Heart left ventricle (tissue), 16 donors: ENCODE measurements at regions not wholly inside any gene's neighbourhood (a gene's known extent, or its start where the extent isn't known, plus 50 kb on each side); places are given as distances from the start of the nearest gene placed in this dataset.

Source experiments
- ATAC-seq, 4 donors: fragments of 200-7000 bp; cut with Tn5 transposase; one replicate each; pipeline ENCODE4 v1.9.1; 2020 to 2022; ENCODE audit warnings: moderate library complexity in 4 of 4, mild to moderate bottlenecking in 3 of 4, moderate number of reproducible peaks in 1 of 4
- DNase-seq, 5 donors: peaks; one replicate each; pipeline ENCODE4 v3.0.0-alpha.2; 2020
- H3K27ac ChIP-seq, 12 donors: fragments of 200-600 bp; sonication (generic) in 4 of 12; one replicate each; pipeline versions ENCODE4 v1.5.0 to v1.8.0; 2016 to 2022; ENCODE audit warnings: mild to moderate bottlenecking in 2 of 12
- H3K27me3 ChIP-seq, 9 donors: fragments of 200-600 bp; sonication (generic) in 2 of 9; one replicate each; pipeline versions ENCODE4 v1.5.1 to v1.8.0; 2016 to 2022; ENCODE audit warnings: mild to moderate bottlenecking in 3 of 9
- H3K36me3 ChIP-seq, 9 donors: fragments of 200-600 bp; sonication (generic) in 2 of 9; one replicate each; pipeline versions ENCODE4 v1.5.0 to v1.8.0; 2018 to 2022; ENCODE audit warnings: mild to moderate bottlenecking in 2 of 9
- H3K4me1 ChIP-seq, 12 donors: fragments of 200-600 bp; sonication (generic) in 4 of 12; one replicate each; pipeline versions ENCODE4 v1.5.0 to v1.8.0; 2016 to 2022; ENCODE audit warnings: mild to moderate bottlenecking in 3 of 12
- H3K4me3 ChIP-seq, 12 donors: fragments of 200-600 bp; sonication (generic) in 4 of 12; one replicate each; pipeline versions ENCODE4 v1.5.0 to v1.8.0; 2017 to 2022; ENCODE audit warnings: mild to moderate bottlenecking in 9 of 12, moderate library complexity in 4 of 12
- H3K9me3 ChIP-seq, 12 donors: fragments of 200-600 bp; sonication (generic) in 4 of 12; one replicate each; pipeline versions ENCODE4 v1.5.0 to v1.8.0; 2016 to 2022; ENCODE audit warnings: mild to moderate bottlenecking in 1 of 12
- CTCF ChIP-seq, 12 donors: fragments of 200-600 bp; sonication (generic) in 4 of 12; IDR thresholded peaks; one replicate each; pipeline versions ENCODE4 v1.5.0 to v1.8.0; 2018 to 2022; ENCODE audit warnings: antibody characterized with exemption in 12 of 12, mild to moderate bottlenecking in 5 of 12
- POLR2A ChIP-seq, 2 donors: fragments of 450-650 bp; IDR thresholded peaks; one replicate each; pipeline ENCODE4 v1.6.1; 2017; ENCODE audit warnings: antibody characterized with exemption in 2 of 2, mild to moderate bottlenecking in 2 of 2, moderate library complexity in 2 of 2
- WGBS, 4 donors: extraction: QIAGEN DNeasy Blood & Tissue Kit in 2 of 4; methylation state at CpG; one replicate each; pipeline versions ENCODE4 v1.1.5 to v1.1.7; 2013 to 2018; 5-methylcytosine and 5-hydroxymethylcytosine counted together
- intact Hi-C, 10 donors: fragments of 100-400 bp; cut with DNase I; formaldehyde crosslinking; loops; one replicate each; pipeline versions ENCODE4 v1.11.1 to v1.14.2; 2022
- donor health status: ischemic (EF 13 %, LVEDD 7.1; RV severe dilation, severe dysfunction).
- donor health status: healthy with polysubstance abuse.
- donor health status: DM: no; HTN: yes; CAD: no.
- donor health status: DM: no; HTN: no; CAD: no.
- donor health status: ischemic (EF 25% LVEDD 6.9; RV normal size, moderate dysfunction).
- donor health status: ischemic (EF 25% LVEDD 5.7; RV mildly dilated, moderate dysfunction).
- donor health status: healthy.
- donor health status: DM: yes; HTN: yes; CAD: no.
- donor health status: ischemic (EF 35%, LVEDD 5.7; RV mildly dilated, moderate dysfunction).
- donor health status: nonischemic (EF 11% LVEDD 7.7; RV severe dilation, severe dysfunction).
- donor health status: DM: yes; HTN: yes; CAD: no.
- donor health status: PGD.
- donor health status: ischemic (EF 29% LVEDD 5.4; RV normal size, mild dysfunction).
- donor health status: nonischemic (EF 23%, LVEDD 6.1; RV moderate dilation, normal function).

- no peaks in the 10 kb centered on the region for H3K27me3 ChIP-seq
- H3K4me3 ChIP-seq: no peak overlapping the region
- H3K4me1 ChIP-seq: no peaks in the 10 kb centered on the region
- H3K27ac ChIP-seq: no peak overlapping the region
- no peak for ATAC-seq
- 70 to 76% (median 73%) methylated on average over 2 of the region's 2 CpGs for WGBS, 4 donors
- intact Hi-C loops: no loop called here
- H3K9me3 ChIP-seq: peaks cover 0 to 10% (median 0%) of the 10 kb centered on the region in 12 donors
- H3K36me3 ChIP-seq: no peaks in the 10 kb centered on the region
- no peak for DNase-seq
- TF ChIP-seq POLR2A (IDR thresholded peaks at IDR 0.05): no peak
- no peak for TF ChIP-seq CTCF (IDR thresholded peaks at IDR 0.05)
These were observed 295.1 kb downstream of the FOXG1 start for GRCh38 chr14:29061702-29062101.

- intact Hi-C loops: no loop called here
- no peak for DNase-seq
- 64 to 75% (median 66%) methylated on average over 6 of the region's 6 CpGs for WGBS, 4 donors
- Histone ChIP-seq H3K27ac (no peak overlapping the region), H3K27me3 (no peaks in the 10 kb centered on the region), H3K9me3 (peaks cover 0 to 10% (median 0%) of the 10 kb centered on the region in 12 donors), H3K4me1 (no peaks in the 10 kb centered on the region), H3K36me3 (no peaks in the 10 kb centered on the region), H3K4me3 (no peak overlapping the region)
- no peak for TF ChIP-seq POLR2A (IDR thresholded peaks at IDR 0.05)
- no peak for TF ChIP-seq CTCF (IDR thresholded peaks at IDR 0.05)
- no peak for ATAC-seq
These were observed 295.9 kb downstream of the FOXG1 start for GRCh38 chr14:29062466-29062865.

DNA sequence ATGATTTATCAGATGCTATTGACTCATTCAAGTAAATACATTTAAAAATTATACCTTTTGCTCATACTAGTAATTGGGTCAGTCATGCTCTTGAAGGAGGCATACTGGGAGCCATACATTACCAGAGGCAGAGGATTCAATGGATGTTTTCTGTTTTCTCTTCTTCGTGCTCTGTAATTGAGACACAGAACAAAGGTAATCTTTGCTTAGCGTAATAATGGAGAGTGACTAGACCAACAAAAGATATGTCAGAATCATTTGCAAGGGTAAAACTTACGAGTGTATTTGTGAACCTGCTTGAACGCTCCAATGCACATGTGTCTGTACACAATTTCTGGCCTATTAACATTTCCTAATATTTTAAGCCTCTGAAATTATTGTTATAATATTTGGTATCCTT lies 296.4 kb downstream of the FOXG1 start:
- Histone ChIP-seq H3K27ac (no peak overlapping the region), H3K9me3 (peaks cover 0 to 10% (median 0%) of the 10 kb centered on the region in 12 donors), H3K27me3 (no peaks in the 10 kb centered on the region), H3K36me3 (no peaks in the 10 kb centered on the region), H3K4me1 (no peaks in the 10 kb centered on the region), H3K4me3 (no peak overlapping the region)
- TF ChIP-seq CTCF (IDR thresholded peaks at IDR 0.05) (no peak), POLR2A (IDR thresholded peaks at IDR 0.05) (no peak)
- ATAC-seq (no peak), DNase-seq (no peak)
- 76 to 82% (median 79%) methylated on average over 4 of the region's 4 CpGs for WGBS, 4 donors
- intact Hi-C loops: no loop called here

GRCh38 chr14:29064305-29064900 lies 297.8 kb downstream of the FOXG1 start:
- H3K9me3 ChIP-seq: peaks cover 0 to 10% (median 0%) of the 10 kb centered on the region in 12 donors
- no peak overlapping the region for H3K27ac ChIP-seq
- intact Hi-C loops: no loop called here
- WGBS, 4 donors: 48 to 64% (median 55%) methylated on average over 3 of the region's 3 CpGs
- no peak for ATAC-seq
- no peak for DNase-seq
- no peaks in the 10 kb centered on the region for H3K36me3 ChIP-seq
- H3K4me1 ChIP-seq: no peaks in the 10 kb centered on the region
- H3K4me3 ChIP-seq: no peak overlapping the region
- TF ChIP-seq POLR2A (IDR thresholded peaks at IDR 0.05): no peak
- H3K27me3 ChIP-seq: no peaks in the 10 kb centered on the region

DNA sequence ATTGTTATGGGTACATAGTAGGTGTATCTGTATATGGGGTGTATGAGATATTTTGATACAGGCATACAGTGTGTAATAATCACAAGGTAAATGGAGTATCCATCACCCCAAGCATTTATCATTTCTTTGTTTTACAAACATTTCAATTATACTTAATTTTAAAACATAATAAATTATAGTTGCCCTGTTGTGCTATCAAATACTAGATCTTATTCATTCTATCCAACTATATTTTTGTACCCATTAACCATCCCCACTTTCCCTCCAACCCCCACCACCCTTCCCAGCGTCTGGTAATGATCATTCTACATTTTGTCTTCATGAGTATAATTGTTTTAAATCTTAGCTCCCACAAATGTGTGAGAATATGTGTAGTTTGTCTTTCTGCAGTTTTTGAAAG lies 302.6 kb downstream of the FOXG1 start:
- no peaks in the 10 kb centered on the region for H3K36me3 ChIP-seq
- ATAC-seq (no peak), DNase-seq (no peak)
- H3K27ac ChIP-seq: no peak overlapping the region
- no peaks in the 10 kb centered on the region for H3K27me3 ChIP-seq
- no peak for TF ChIP-seq POLR2A (IDR thresholded peaks at IDR 0.05)
- TF ChIP-seq CTCF (IDR thresholded peaks at IDR 0.05): no peak
- 46 to 60% (median 54%) methylated on average over 1 of the region's 1 CpG for WGBS, 4 donors
- peaks cover 0 to 8% (median 2%) of the 10 kb centered on the region in 12 donors for H3K9me3 ChIP-seq
- H3K4me3 ChIP-seq: no peak overlapping the region
- intact Hi-C loops: no loop called here
- H3K4me1 ChIP-seq: no peaks in the 10 kb centered on the region
